Panc1 (cell line): ENCODE measurements at regions not wholly inside any gene's neighbourhood (a gene's known extent, or its start where the extent isn't known, plus 50 kb on each side); places are given as distances from the start of the nearest gene placed in this dataset.

ENCODE experiments used
- ATAC-seq: fragments of 200-7000 bp; cut with Tn5 transposase; 2 replicates; pipeline ENCODE4 v1.9.1; 2020; ENCODE audit warnings: mild to moderate bottlenecking, moderate library complexity
- BruUV-seq: library from RNA; stranded (reverse); fragments of 400-500 nt; replicated peaks from 2 replicates; lab custom pipeline; 2021; lab: Mats Ljungman, UMichigan
- CTCF ChIA-PET: fragments of 300-600 bp; sonication (Branson Sonifier 250); formaldehyde crosslinking; loops from one replicate; lab custom pipeline; 2022; ENCODE audit warnings: antibody characterized with exemption; lab: Charles Lee
- POLR2A ChIA-PET: fragments of 300-600 bp; sonication (Branson Sonifier 250); formaldehyde crosslinking; loops from one replicate; lab custom pipeline; 2022; ENCODE audit warnings: antibody characterized with exemption; lab: Charles Lee
- DNase-seq: peaks from one replicate; pipeline ENCODE4 v3.0.0-alpha.2; 2010; ENCODE audit warnings: low read depth, low spot score
- H3K27ac ChIP-seq: 2 replicates; pipeline ENCODE4 v1.5.1; 2011; ENCODE audit warnings: mild to moderate bottlenecking, low read length, inconsistent platforms
- H3K27me3 ChIP-seq: fragments of 200-500 bp; sonication (Bioruptor generic); 2 replicates; pipeline ENCODE4 v1.6.0; 2014; ENCODE audit warnings: low read length, inconsistent platforms; ENCODE audit not compliant: control insufficient read depth, insufficient read depth
- H3K36me3 ChIP-seq: fragments of 200-500 bp; sonication (Bioruptor generic); 2 replicates; pipeline ENCODE4 v1.5.1; 2014; ENCODE audit warnings: inconsistent platforms, mild to moderate bottlenecking, low read length, moderate library complexity; ENCODE audit not compliant: control insufficient read depth, insufficient read depth
- H3K4me1 ChIP-seq: 2 replicates; pipeline ENCODE4 v1.5.1; 2011; ENCODE audit warnings: inconsistent platforms, mild to moderate bottlenecking, low read length, moderate library complexity; ENCODE audit not compliant: control insufficient read depth, insufficient read depth
- H3K4me3 ChIP-seq, 2 experiments: 2 replicates each; pipeline ENCODE4 v1.5.1; 2011 to 2012; ENCODE audit warnings: low read depth in 2 of 2, low read length in 2 of 2, mild to moderate bottlenecking in 2 of 2, inconsistent platforms in 1 of 2, moderate library complexity in 1 of 2
- H3K9me3 ChIP-seq: fragments of 200-500 bp; sonication (Bioruptor generic); 2 replicates; pipeline ENCODE4 v1.5.1; 2014; ENCODE audit warnings: low read depth, mild to moderate bottlenecking, inconsistent platforms, low read length, moderate library complexity; ENCODE audit not compliant: control insufficient read depth, insufficient read depth
- CTCF ChIP-seq: fragments of 450-650 bp; IDR thresholded peaks from 2 replicates; pipeline ENCODE4 v1.5.1; 2017; ENCODE audit warnings: mild to moderate bottlenecking
- POLR2AphosphoS5 ChIP-seq: IDR thresholded peaks from 2 replicates; pipeline ENCODE4 v1.6.1; 2012; ENCODE audit warnings: mild to moderate bottlenecking, low read depth, low read length, moderate library complexity
- SIN3A ChIP-seq: IDR thresholded peaks from 2 replicates; pipeline ENCODE4 v1.6.1; 2012; ENCODE audit warnings: low read depth, mild to moderate bottlenecking, low read length, moderate library complexity, borderline replicate concordance; ENCODE audit not compliant: insufficient read depth
- TCF7L2 ChIP-seq: IDR thresholded peaks from 2 replicates; pipeline ENCODE4 v1.6.1; 2011; ENCODE audit warnings: mild to moderate bottlenecking, low read depth, low read length, inconsistent platforms
- in situ Hi-C: cut with HindIII; loops from 2 replicates; pipeline ENCODE4 v1.10.0; 2016; ENCODE audit warnings: low sequenced_read_pairs, low pct_unique_long_range_greater_than_20kb
- intact Hi-C: fragments of 100-400 bp; cut with micrococcal nuclease; formaldehyde crosslinking; loops from one replicate; pipeline ENCODE4 v1.10.0; 2022; ENCODE audit not compliant: unreplicated experiment
- TF ChIP-seq, protein P1 (sequence below), 2 experiments: IDR thresholded peaks; 2 replicates each; pipeline ENCODE4 v1.6.1; 2011 to 2012; ENCODE audit warnings: low read depth in 2 of 2, control low read depth in 1 of 2, low read length in 1 of 2, mild to moderate bottlenecking in 1 of 2, moderate library complexity in 1 of 2; ENCODE audit not compliant: insufficient read depth in 1 of 2

DNA sequence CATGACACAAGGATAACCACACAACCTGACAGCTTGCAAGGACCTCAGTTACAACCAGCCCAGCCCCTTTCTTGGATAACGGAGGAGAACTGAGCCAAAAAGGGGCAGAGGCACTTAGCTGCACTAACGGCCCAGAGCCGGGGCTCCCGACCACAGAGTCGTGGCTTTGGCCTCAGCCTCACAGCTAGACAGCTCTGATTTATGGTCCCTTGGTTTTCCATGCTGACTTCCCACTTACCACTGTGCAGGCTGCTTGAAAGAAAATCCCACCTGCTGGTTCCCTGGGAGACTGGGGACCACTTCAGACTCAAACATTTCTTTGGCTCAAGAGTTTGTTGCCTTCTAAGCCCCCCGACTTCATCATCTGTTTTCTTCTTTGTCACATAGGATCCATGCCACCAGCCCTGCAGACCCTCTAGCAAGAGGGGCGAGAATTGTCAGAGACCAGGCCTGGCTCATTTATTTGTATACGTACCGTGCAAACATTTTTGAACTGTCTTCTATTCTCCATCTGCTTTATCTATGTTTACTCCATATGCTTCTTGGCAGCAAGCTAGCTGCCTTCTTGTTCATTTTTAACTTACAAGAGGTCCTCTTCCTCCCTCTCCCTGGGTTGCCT lies 352.6 kb upstream of the MYT1L start:
- peaks cover 13% of the 10 kb centered on the region for H3K27me3 ChIP-seq
- no peak overlapping the region for H3K4me3 ChIP-seq
- no peak for TF ChIP-seq POLR2AphosphoS5
- TF ChIP-seq, protein P1, sequence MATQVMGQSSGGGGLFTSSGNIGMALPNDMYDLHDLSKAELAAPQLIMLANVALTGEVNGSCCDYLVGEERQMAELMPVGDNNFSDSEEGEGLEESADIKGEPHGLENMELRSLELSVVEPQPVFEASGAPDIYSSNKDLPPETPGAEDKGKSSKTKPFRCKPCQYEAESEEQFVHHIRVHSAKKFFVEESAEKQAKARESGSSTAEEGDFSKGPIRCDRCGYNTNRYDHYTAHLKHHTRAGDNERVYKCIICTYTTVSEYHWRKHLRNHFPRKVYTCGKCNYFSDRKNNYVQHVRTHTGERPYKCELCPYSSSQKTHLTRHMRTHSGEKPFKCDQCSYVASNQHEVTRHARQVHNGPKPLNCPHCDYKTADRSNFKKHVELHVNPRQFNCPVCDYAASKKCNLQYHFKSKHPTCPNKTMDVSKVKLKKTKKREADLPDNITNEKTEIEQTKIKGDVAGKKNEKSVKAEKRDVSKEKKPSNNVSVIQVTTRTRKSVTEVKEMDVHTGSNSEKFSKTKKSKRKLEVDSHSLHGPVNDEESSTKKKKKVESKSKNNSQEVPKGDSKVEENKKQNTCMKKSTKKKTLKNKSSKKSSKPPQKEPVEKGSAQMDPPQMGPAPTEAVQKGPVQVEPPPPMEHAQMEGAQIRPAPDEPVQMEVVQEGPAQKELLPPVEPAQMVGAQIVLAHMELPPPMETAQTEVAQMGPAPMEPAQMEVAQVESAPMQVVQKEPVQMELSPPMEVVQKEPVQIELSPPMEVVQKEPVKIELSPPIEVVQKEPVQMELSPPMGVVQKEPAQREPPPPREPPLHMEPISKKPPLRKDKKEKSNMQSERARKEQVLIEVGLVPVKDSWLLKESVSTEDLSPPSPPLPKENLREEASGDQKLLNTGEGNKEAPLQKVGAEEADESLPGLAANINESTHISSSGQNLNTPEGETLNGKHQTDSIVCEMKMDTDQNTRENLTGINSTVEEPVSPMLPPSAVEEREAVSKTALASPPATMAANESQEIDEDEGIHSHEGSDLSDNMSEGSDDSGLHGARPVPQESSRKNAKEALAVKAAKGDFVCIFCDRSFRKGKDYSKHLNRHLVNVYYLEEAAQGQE (IDR thresholded peaks at IDR 0.05; ENCODE audit: insufficient read depth in 1 of 2, low read depth in 2 of 2, low read length in 1 of 2), result no peak
- no peak for TF ChIP-seq TCF7L2
- no peaks in the 10 kb centered on the region for H3K9me3 ChIP-seq
- ChIA-PET CTCF (no interaction called here), POLR2A (no interaction called here)
- intact Hi-C loops (no loop called here), in situ Hi-C loops (no loop called here)
- ATAC-seq (no peak), DNase-seq (no peak)
- no peaks in the 10 kb centered on the region for H3K36me3 ChIP-seq
- H3K4me1 ChIP-seq, result no peaks in the 10 kb centered on the region
- no peak overlapping the region for H3K27ac ChIP-seq
- no TSS peak for BruUV-seq

- H3K9me3 ChIP-seq, result no peaks in the 10 kb centered on the region
- ChIA-PET POLR2A (no interaction called here), CTCF (interaction anchor here (0.6 kb wide), 1 partner anchor 515 kb away, joined by 6 read pairs; no protein-coding TSS in a partner anchor)
- in situ Hi-C loops (no loop called here), intact Hi-C loops (no loop called here)
- DNase-seq (no peak), ATAC-seq (no peak)
- H3K27me3 ChIP-seq, result peaks cover 13% of the 10 kb centered on the region
- no peak overlapping the region for H3K27ac ChIP-seq
- H3K4me3 ChIP-seq, result no peak overlapping the region
- H3K36me3 ChIP-seq, result no peaks in the 10 kb centered on the region
- TF ChIP-seq, protein P1 (IDR thresholded peaks at IDR 0.05; ENCODE audit: insufficient read depth in 1 of 2, low read depth in 2 of 2, low read length in 1 of 2), result no peak
- TF ChIP-seq CTCF, result no peak
- TF ChIP-seq SIN3A, result no peak
- no peak for TF ChIP-seq TCF7L2
- TF ChIP-seq POLR2AphosphoS5, result no peak
- no TSS peak for BruUV-seq
- no peaks in the 10 kb centered on the region for H3K4me1 ChIP-seq
These were observed 351.7 kb upstream of the MYT1L start for GRCh38 chr2:2682700-2683342.
